ENCODE measurements at regions not wholly inside any gene's neighbourhood (a gene's known extent, or its start where the extent isn't known, plus 50 kb on each side); places are given as distances from the start of the nearest gene placed in this dataset.

GRCh38 chr3:180117381-180118163 lies 80.8 kb upstream of the PEX5L start:
- H3K27ac ChIP-seq (ENCODE audit: low read depth), result peak overlapping the region; percentile 87
- Mint-ChIP-seq H3K36me3 (ENCODE audit: low read depth) (no peaks in the 10 kb centered on the region; the same call in 2 of the 3 replicates), H3K9me3 (no peaks in the 10 kb centered on the region; the same call in 2 of the 3 replicates), H3K27ac (peak overlapping the region; percentile 89), H3K4me3 (no peak overlapping the region), H3K4me1 (peaks cover 48% of the 10 kb centered on the region), H3K27me3 (ENCODE audit: insufficient read depth, low read depth, poor library complexity) (peaks cover 4% of the 10 kb centered on the region)
- H3F3A ChIP-seq (replicated peaks; ENCODE audit: low read depth), result 0 out of 2 replicates have a peak, but pooled peaks cover 9% of the 10 kb centered on the region
- peak overlapping the region; percentile 45; the same call in 1 of the 2 replicates for H3K4me2 ChIP-seq
- peaks cover 41% of the 10 kb centered on the region for H3K4me1 ChIP-seq (ENCODE audit: insufficient read depth)
- H3K9me2 ChIP-seq (ENCODE audit: insufficient read depth), result no peaks in the 10 kb centered on the region
- no peaks in the 10 kb centered on the region for H4K20me1 ChIP-seq (replicated peaks; ENCODE audit: insufficient read depth)
- TF ChIP-seq JUNB (IDR thresholded peaks at IDR 0.05; ENCODE audit: unreplicated experiment) (no peak), NANOG (IDR thresholded peaks at IDR 0.05; ENCODE audit: borderline replicate concordance) (no peak), CTCF (conservative IDR thresholded peaks at IDR 0.05; ENCODE audit: low read depth in 2 of 2) (no peak), ETS1 (IDR thresholded peaks at IDR 0.05) (no peak), ZNF462 (CRISPR knock-in tag; IDR thresholded peaks at IDR 0.05) (no peak), ZNF114 (CRISPR knock-in tag; IDR thresholded peaks at IDR 0.05) (no peak), EZH2 (IDR thresholded peaks at IDR 0.05; ENCODE audit: low read depth, unreplicated experiment) (no peak), EZH2phosphoT487 (IDR thresholded peaks at IDR 0.05; ENCODE audit: unreplicated experiment) (no peak), STAT1 (IDR thresholded peaks at IDR 0.05; ENCODE audit: unreplicated experiment) (no peak), ZNF331 (CRISPR knock-in tag; IDR thresholded peaks at IDR 0.05; ENCODE audit: low read depth) (no peak)
- H2AFZ ChIP-seq, result no peak overlapping the region
- H3K4me3 ChIP-seq, result no peak overlapping the region
- H3K27me3 ChIP-seq (ENCODE audit: insufficient read depth), result no peaks in the 10 kb centered on the region
- H3K79me2 ChIP-seq (replicated peaks; ENCODE audit: insufficient read depth), result no peaks in the 10 kb centered on the region
- H3K36me3 ChIP-seq (ENCODE audit: insufficient read depth), result no peaks in the 10 kb centered on the region
- DNase-seq (ENCODE audit: low spot score) (no peak), ATAC-seq (no peak)

Measured in GM23338 (cell line).